ENCODE measurements at regions not wholly inside any gene's neighbourhood (a gene's known extent, or its start where the extent isn't known, plus 50 kb on each side); places are given as distances from the start of the nearest gene placed in this dataset.
"Not testable (repeated sequence)": the region's sequence is repeated elsewhere in the genome, so short reads cannot be mapped to it uniquely, and the experiment has no call there.

DNA sequence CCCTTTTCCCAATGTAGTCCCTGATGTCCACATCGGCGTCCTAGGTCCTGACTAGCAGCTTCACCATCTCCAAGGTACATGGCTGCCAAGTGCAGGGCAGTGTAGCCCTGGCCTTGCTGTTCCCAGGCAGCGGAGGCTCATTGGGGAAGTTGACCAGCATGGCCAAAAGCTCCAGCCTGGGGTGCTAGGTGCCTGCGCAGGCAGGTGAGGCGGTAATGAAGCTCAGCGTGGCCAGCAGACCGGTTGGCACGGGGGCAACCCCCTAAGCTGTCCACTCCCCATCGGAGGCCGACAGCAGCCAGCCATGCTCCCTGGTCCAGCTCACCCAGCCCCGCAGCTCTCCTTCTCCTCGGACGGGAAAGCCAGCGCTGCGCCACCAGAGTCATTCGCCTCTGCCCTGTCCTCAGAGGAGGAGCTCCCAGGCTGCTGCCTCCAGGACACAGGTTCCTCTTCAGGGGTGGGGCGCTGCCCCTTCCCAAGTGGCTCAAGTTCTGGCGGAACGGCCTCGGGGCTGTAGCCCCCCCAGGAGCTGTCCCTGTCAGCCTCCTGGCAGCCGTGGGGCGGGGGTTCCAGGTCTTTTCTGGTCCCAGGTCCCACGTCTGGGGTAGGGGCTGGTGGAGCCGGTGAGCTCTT is 1218.2 kb downstream of the FOXD4L5 start:
- DNase-seq (ENCODE audit: low read depth), result no peak
- no peak overlapping the region for H3K4me3 ChIP-seq (ENCODE audit: low read depth, low read length)
- TF ChIP-seq, protein P1, sequence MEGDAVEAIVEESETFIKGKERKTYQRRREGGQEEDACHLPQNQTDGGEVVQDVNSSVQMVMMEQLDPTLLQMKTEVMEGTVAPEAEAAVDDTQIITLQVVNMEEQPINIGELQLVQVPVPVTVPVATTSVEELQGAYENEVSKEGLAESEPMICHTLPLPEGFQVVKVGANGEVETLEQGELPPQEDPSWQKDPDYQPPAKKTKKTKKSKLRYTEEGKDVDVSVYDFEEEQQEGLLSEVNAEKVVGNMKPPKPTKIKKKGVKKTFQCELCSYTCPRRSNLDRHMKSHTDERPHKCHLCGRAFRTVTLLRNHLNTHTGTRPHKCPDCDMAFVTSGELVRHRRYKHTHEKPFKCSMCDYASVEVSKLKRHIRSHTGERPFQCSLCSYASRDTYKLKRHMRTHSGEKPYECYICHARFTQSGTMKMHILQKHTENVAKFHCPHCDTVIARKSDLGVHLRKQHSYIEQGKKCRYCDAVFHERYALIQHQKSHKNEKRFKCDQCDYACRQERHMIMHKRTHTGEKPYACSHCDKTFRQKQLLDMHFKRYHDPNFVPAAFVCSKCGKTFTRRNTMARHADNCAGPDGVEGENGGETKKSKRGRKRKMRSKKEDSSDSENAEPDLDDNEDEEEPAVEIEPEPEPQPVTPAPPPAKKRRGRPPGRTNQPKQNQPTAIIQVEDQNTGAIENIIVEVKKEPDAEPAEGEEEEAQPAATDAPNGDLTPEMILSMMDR (IDR thresholded peaks at IDR 0.05; ENCODE audit: control insufficient read depth, extremely low read depth, insufficient read depth), result no peak

DNA sequence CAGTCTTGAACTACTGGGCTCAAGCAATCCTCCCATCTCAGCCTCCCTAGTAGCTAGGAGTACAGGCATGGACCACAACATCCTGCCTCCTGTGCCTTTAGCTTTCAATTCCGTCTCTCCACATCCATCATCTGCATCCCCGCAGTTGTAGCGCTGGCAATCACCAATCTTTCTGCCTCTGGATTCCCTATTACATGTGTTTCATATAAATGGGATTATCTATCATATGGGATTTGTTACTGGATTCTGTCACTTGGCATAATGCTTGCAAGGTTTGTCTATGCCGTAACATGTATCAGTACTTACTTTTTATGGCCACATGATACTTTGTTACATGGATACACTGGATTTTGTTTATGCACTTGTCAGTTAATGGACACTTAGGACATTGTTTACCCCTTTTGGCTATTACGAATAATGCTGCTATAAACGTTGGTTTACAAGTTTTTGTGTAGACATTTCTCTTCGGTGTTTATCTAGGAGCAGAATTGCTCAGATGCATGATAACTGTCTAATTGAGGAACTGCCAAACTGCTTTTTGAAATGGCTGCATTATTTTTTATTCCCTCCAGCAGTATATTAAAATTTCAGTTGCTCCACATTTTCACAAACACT is 1223.9 kb downstream of the FOXD4L5 start:
- H3K4me3 ChIP-seq (ENCODE audit: low read depth, low read length), result no peak overlapping the region
- TF ChIP-seq, protein P1 (IDR thresholded peaks at IDR 0.05; ENCODE audit: control insufficient read depth, extremely low read depth, insufficient read depth), result no peak

DNA sequence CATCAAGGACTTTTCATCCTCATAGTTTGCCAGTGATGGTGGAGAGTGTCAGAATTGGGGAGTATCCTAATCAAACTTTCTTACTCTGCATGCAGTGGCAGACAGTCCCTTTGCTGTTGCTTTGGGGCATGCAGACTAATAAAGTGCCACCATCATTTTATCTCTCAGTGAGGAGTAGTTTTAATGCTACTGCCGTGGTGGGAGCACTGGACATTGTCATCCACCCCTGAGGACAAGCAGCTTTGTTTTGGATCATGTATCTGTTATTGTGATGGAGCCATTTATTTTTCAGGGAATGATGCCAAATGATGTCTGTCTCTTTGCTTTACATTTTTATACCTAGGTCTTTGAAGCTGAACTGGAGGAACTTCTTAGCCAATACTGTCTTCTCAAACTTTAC is 1226.9 kb downstream of the FOXD4L5 start:
- DNase-seq (ENCODE audit: low read depth); H3K4me3 ChIP-seq (ENCODE audit: low read depth, low read length): not testable (repeated sequence)

More for the DNA sequence above, 1223.9 kb downstream of the FOXD4L5 start:
- peak; percentile 87 for DNase-seq (ENCODE audit: low read depth)

DNA sequence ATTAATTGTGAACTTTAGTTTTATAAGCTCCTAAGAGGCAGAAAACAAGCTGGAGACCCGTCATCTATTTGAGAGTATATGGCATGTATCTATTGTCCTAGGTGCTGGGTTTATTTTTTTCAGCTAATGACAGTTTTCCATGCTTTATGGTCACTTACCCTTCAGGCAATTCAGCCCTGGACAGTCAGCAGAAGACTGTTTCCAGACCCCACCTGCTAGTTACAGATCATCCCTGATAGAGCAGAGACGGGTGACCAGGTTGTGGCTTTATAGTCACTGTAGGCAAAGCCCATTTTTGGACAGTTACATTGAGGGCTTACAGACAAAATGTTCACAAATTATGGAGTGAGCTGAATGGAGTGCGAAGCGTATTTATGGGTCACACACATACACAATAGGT is 1227.5 kb downstream of the FOXD4L5 start:
- TF ChIP-seq, protein P1 (IDR thresholded peaks at IDR 0.05; ENCODE audit: control insufficient read depth, extremely low read depth, insufficient read depth), result no peak
- H3K4me3 ChIP-seq (ENCODE audit: low read depth, low read length), result no peak overlapping the region
- DNase-seq (ENCODE audit: low read depth), result no peak

DNA sequence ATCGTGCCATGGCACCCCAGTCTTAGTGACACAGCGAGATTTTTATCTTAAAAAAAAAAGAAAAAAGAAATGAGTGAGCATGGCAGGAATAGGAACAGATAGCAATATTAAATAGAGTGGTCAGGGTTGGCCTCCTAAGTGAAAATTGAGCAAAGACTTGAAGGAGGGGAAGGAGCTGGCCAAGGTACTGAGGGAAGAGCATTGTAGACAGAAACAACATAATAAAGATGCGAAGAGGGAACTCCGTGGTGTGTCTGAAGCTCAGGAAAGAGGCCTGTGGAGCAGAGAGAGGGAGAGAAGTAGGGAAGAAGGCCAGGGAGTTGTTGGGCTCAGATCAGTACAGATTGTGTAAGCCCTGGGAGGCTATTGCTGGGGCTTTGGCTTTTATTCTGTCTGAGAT is 1256.1 kb downstream of the FOXD4L5 start:
- not testable (repeated sequence) for H3K4me3 ChIP-seq (ENCODE audit: low read depth, low read length); DNase-seq (ENCODE audit: low read depth)

DNA sequence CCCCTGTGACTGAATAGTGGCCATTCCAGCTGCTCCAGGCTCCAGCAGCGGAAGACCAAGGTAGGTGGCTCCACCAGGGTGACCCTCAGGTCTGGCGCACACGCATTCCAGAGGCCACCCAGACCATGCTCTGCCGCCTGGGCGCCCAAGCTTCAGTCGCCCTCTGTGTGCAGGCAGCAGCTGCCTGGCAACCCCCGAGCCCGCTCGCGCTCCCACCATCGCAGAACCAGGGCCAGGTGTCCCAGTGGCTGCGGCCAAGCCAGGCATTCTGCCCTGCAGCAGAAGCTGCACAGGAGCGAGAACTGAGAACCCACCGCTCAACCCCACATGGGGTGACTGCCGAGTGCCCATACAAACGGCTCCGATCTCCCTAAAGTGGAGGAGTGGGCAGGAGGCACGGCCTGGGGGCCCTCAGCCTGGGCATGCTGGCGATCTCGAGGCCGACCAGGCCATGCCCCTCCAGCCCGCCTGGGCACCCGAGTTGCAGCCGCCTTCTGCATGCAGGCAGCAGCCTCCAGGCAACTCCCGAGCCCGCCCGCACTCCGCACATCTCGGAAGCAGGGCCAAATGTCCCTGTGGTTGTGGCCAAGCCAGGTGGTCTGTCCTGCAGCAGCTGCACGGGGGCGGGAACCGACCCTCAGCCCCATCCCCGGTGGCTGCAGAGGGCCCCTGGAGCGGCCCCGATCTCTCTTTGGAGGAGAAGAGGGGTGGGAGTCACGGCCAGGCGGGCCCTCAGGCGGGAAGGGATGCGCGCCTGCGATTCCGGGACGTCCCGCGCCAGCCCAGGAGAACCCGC is 1264.1 kb downstream of the FOXD4L5 start:
- DNase-seq (ENCODE audit: low read depth); H3K4me3 ChIP-seq (ENCODE audit: low read depth, low read length): not testable (repeated sequence)

DNA sequence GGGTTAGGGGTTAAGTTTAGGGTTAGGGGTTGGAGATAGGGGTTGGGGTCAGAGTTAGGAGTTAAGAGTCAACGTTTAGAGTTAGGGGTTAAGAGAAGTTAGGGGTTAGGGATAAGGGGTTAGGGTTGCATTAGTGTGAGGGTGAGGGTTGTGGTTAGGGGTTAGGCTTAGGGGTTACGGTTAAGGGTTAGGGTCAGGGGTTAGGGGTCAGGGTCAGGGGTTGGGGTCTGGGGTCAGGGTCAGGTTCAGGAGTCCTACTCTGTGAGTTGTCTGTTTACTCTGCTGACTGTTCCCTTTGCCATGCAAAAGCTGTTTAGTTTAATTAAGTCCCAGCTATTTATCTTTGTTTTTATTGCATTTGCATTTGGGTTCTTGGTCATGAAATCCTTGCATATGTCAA is 1267.3 kb downstream of the FOXD4L5 start:
- peak overlapping the region; percentile 83 for H3K4me3 ChIP-seq (ENCODE audit: low read depth, low read length)
- not testable (repeated sequence) for DNase-seq (ENCODE audit: low read depth)

DNA sequence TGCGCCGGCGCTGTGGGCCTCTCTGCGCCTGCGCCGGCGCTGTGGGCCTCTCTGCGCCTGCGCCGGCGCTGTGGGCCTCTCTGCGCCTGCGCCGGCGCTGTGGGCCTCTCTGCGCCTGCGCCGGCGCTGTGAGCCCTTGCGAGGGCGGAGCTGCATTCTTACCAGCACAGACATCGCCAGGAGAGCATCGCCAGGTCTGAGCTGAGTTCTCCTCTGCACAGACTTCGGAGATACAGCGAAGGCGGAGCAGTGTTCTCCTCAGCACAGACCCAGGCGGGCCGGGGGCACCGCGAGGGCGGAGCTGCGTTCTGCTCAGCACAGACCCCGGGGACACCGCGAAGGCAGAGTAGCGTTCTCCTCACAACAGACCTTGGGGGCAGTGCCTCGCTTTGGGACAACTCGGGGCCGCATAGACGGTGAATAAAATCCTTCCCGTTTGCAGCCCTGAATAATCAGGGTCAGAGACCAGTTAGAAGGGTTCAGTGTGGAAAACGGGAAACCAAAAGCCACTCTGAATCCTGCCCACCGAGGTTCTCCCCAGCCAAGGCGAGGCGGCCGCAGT is 1268.1 kb downstream of the FOXD4L5 start:
- DNase-seq (ENCODE audit: low read depth), result peak; percentile 53
- H3K4me3 ChIP-seq (ENCODE audit: low read depth, low read length), result peak overlapping the region; percentile 83

DNA sequence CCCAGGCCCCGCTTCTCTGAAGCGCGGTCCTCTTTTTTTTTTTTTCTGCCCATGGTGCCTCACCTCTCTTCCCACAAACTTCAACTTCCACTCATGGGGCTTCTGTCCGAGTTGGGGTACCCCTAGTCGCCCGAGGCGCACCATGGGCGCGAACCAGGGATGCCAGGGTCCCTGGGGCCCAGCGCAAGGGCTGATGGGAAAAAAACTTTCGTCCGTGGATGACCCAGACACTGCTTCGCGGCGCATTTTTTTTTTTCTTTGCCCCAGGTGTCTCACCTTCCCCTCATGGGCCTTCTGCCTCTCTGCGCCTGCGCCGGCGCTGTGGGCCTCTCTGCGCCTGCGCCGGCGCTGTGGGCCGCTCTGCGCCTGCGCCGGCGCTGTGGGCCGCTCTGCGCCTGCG is 1268.8 kb downstream of the FOXD4L5 start:
- H3K4me3 ChIP-seq (ENCODE audit: low read depth, low read length), result peak overlapping the region; percentile 64
- peak; percentile 46 for DNase-seq (ENCODE audit: low read depth)

DNA sequence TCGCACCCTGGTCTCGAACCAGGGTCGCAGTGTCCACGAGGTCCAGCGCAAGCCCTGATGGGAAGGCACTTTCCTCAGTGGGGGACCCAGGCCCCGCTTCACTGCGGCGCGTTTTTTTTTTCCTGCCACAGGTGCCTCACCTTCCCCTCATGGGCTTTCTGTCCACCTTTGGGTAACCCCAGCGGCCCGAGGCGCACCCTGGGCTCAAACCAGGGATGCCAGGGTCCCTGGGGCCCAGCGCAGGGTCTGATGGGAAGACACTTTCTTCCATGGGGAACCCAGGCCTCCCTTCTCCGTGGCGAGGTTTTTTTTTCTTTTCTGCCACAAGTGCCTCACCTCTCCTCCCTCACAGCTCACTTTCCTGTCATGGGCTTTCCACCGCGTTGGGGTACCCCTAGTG is 1269.9 kb downstream of the FOXD4L5 start:
- H3K4me3 ChIP-seq (ENCODE audit: low read depth, low read length), result peak overlapping the region; percentile 64
- TF ChIP-seq, protein P1 (IDR thresholded peaks at IDR 0.05; ENCODE audit: control insufficient read depth, extremely low read depth, insufficient read depth), result no peak
- DNase-seq (ENCODE audit: low read depth), result no peak

DNA sequence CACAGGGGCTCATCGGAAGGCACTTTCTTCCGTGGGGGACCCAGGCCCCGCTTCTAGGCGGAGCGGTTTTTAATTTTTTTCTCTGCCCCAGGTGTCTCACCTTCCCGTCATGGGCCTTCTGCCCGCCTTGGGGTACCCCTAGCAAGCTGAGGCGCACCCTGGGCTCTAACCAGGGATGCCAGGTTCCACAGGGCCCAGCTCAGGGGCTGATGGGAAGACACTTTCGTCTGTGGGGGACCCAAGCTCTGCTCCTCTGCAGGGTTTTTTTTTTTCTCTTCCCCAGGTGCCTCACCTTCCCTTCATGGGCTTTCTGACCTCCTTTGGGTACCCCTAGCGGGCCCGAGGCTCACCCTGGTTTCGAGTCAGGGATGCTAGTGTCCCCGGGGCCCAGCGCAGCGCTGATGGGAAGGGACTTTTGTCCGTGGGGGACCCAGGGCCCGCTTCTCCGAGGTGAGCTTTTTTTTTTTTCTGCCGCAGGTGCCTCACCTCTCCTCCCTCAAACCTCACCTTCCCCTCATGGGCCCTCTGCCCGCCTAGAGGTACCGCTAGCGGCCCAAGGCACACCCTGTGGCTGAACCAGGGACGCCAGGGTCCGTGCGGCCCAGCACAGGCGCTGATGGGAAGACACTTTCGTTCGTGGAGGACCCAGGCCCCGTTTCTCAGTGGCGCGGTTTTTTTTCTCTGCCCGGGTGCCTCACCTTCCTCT is 1270.5 kb downstream of the FOXD4L5 start:
- not testable (repeated sequence) for DNase-seq (ENCODE audit: low read depth)
- H3K4me3 ChIP-seq (ENCODE audit: low read depth, low read length), result peak overlapping the region; percentile 64

DNA sequence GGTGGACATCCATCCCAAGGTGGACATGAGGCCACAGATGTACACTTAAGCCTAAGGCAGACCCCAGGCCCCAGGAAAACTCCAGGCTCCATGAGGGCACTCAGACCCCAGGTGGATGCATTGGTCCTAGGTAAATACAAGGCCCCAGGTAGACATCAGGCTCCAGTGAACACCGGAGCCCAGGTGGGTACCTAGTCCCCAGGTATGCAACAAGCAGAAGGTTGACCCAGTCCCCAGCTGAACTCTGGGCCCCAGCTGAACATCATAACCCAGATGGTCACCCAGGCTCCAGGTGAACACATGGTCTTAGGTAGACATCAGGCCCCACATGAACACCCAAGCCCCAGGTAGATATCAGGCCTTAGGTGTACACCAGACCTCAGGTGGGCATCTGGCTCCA is 1271.9 kb downstream of the FOXD4L5 start:
- DNase-seq (ENCODE audit: low read depth); H3K4me3 ChIP-seq (ENCODE audit: low read depth, low read length): not testable (repeated sequence)

DNA sequence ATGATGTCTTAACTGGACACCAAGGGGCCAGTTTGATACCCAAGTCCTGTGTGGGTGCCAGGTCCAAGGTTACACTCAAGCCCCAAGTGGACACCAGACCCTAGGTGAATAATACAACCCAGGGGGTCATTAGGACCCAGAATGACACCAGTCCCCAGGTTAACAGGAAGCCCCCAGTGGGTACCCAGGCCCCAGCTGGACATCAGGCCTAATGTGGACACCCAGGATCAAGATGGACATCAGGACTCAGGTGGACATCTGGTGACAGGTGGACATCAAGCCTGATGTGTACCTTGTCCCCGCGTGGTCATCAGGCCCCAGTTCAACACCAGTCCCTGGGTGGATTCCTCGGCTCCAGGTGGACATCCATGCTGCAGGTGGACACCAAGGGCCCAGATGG is 1273.0 kb downstream of the FOXD4L5 start:
- H3K4me3 ChIP-seq (ENCODE audit: low read depth, low read length); DNase-seq (ENCODE audit: low read depth): not testable (repeated sequence)
